NCI-H748 (cell line): ENCODE measurements at regions not wholly inside any gene's neighbourhood (a gene's known extent, or its start where the extent isn't known, plus 50 kb on each side); places are given as distances from the start of the nearest gene placed in this dataset.

ENCODE experiments used
- DNase-seq: peaks from one replicate; lab custom pipeline; 2025; ENCODE audit not compliant: unreplicated experiment; lab: John Stamatoyannopoulos, UW

- DNase-seq, result no peak
Measured at GRCh38 chr13:33617055-33617454, 200.9 kb upstream of the RFC3 start.

- DNase-seq, result no peak
Measured at GRCh38 chr13:33624253-33624652, 193.7 kb upstream of the RFC3 start.

DNA sequence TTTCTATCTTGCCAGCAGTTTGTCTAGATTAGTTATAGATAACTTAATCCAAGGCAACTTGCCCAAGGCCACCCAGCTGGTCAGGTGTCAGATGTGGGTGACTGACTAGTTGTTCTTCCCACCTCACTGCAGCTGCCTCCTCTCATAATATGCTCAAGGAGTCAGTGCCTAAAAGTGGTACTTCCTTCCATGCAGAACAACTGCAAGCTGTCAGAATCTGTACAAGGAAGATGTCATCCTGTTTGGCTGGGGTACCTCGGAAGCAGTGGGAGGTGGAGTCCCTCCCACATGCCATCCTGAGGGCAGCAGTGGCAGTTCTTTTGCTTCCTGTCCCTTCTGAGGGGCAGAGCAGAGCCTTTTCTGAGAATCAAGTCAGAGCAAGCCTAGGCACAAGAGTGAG is 193.2 kb upstream of the RFC3 start:
- no peak for DNase-seq

DNA sequence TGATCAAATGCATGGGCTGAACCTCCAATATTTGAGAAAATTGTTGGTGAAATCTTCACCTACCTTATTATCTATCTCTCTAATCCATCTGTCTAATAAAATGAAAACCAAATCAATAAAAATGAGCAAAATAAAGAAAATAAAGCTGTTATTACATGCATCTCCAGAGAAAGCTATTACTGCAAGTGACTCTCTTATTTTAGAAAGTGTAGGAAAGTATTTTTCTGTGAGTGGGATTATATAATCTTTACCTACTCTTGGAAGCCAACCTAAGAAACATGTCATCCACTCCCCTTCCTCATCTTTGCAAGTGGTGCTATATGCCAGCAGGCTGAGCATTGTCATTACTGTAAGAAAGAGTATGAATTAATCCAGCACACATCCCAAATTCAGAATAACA is 191.5 kb upstream of the RFC3 start:
- no peak for DNase-seq

DNA sequence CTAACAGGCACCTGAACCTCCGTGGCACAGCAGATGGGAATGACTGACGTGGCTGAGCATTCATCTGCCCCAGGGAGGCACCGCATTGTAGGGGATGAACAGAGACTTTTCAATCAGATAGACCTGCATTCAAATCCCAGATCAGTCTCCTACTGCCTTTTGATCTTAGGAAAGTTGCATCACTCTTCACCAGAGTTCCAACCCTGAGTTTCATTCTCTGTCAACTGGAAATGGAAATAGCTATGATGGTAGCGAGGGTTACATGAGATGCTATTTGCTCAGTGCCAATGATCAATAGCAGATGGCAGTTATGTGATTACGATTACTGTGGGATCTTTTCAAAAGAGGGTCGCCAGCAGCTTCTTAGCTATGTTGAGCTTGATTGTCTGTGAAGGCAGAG is 189.3 kb upstream of the RFC3 start:
- DNase-seq, result no peak

DNA sequence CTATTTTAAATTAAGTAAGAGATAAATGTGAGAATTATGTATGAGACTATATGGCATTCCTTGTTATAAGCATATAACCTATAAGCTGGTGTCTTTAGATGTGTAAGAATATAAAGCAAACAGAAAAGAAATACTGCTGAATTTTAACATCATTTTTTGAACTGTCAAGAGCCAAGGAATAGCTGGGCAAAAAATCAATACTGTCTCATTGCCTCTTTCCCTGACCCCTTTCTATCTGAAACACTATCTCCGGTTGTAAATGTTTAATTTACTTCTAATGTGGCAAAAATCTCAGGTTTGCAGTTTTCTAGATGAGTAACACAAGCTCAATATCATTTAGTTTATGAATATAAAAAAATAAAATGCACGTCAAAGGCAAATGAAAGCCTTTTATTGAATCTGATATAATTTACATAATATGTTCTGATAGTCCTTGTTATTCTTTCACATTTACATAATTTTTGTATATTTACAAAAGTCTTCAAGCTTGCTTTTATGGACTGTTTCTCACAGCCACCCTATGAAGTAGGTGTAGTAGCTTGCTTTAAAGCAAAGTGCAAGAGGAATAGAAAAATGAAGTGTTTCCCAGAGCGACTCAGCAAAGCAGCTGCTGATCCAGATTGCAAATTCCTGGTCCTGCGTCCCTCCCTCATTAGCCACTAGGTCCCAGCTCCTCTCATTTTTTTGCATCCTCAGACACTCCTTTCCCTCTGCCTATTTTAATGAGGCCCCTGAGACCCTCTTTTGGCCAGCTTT is 188.2 kb upstream of the RFC3 start:
- no peak for DNase-seq

GRCh38 chr13:33633701-33634545 is 184.0 kb upstream of the RFC3 start:
- no peak for DNase-seq

DNA sequence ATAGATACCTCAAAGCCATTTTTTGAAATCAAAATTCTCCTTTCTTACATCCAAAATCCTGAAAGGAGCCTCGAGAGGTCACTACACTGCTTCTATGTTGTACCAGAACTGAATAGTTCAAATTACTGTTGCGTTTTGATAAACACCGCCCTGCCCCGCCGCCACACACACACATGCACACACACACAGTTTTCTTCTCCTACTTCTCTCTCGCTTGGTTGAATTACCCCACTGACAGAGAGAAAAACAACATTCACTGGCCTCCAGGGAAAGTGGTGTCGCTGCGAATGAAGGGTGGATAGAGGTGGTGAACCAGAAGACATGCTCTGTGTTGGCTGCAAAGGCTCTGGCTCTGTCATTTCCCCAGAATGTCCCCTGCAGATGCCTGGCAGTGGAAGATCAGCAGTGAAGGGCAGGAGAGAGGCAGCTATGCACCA is 183.4 kb upstream of the RFC3 start:
- no peak for DNase-seq

DNA sequence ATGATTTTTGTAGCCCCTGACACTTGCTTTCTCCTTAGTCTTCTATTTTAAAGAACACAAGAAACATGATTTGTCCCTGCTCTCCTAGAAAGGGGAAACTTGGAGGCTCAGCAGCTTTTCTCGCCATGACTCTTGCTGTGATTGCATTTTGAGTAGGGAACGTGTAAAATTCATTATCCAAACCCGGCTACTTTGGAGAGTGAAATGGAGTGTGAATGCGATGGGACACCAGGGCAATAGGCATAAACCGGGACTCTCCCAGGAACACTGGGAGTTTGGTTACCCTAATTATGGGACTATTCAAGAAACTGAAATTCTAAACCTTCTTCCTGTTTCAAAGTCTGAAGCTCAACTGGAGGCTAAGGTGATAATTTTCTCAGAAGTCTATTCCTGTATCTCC is 181.7 kb upstream of the RFC3 start:
- DNase-seq, result no peak

- DNase-seq, result no peak
Measured at GRCh38 chr13:33636955-33637670, 180.8 kb upstream of the RFC3 start.

GRCh38 chr13:33637978-33638743 is 179.8 kb upstream of the RFC3 start:
- no peak for DNase-seq

DNA sequence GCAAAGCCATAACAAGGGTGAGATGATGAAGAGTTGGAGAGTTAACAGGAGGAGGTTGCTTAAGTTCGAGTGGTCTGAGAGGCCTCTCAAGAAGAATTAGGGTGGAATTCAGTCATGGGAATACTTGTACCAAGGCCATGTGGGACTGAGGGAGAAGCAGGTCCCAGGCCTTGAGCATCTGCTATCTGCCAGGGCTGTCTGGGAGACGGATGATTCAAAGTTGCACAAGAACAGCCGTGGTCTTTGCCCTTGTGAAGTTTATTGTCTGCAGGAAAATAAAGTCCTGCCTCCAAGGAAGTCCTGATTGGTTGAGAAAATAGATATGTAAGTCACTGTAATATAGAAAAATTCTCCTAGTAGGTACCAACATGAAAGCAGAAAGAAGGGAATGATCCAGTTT is 178.8 kb upstream of the RFC3 start:
- DNase-seq, result no peak

GRCh38 chr13:33639626-33640080 is 178.3 kb upstream of the RFC3 start:
- DNase-seq, result no peak

- no peak for DNase-seq
Measured at GRCh38 chr13:33640832-33641231, 177.1 kb upstream of the RFC3 start.

DNA sequence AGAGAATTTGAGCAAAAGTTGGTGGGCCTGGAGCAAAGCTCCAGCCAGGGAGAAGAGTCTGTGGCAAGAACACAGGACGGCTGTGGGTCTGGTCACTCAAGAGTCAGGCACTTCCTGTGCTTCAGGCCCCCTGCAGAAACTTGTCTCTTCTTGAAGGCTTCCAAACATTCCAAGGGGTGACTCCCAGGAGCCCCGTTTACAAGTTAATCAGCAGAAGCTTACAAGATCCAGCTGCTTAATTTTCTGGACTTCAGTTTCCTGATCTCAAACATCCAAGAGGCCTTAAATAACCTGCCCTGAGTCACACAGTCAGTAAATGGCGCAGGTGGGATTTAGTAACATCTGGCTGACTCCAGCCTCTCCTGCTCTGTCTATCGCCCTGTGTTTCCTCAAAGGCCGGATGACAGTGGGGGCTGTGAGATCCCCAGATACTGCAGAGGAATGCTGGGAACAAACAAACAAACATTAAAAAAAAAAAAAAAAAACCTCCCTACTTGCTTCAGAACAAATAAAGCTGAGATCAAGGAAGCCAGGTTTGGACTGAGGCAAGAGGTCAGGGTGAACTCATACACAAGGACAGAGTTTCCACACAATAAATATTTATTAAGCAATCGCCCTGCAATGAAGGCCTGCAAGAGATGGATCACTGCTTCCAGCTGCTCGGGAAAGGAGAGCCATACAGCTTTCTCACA is 175.4 kb upstream of the RFC3 start:
- no peak for DNase-seq

GRCh38 chr13:33644581-33645543 is 173.1 kb upstream of the RFC3 start:
- no peak for DNase-seq

DNA sequence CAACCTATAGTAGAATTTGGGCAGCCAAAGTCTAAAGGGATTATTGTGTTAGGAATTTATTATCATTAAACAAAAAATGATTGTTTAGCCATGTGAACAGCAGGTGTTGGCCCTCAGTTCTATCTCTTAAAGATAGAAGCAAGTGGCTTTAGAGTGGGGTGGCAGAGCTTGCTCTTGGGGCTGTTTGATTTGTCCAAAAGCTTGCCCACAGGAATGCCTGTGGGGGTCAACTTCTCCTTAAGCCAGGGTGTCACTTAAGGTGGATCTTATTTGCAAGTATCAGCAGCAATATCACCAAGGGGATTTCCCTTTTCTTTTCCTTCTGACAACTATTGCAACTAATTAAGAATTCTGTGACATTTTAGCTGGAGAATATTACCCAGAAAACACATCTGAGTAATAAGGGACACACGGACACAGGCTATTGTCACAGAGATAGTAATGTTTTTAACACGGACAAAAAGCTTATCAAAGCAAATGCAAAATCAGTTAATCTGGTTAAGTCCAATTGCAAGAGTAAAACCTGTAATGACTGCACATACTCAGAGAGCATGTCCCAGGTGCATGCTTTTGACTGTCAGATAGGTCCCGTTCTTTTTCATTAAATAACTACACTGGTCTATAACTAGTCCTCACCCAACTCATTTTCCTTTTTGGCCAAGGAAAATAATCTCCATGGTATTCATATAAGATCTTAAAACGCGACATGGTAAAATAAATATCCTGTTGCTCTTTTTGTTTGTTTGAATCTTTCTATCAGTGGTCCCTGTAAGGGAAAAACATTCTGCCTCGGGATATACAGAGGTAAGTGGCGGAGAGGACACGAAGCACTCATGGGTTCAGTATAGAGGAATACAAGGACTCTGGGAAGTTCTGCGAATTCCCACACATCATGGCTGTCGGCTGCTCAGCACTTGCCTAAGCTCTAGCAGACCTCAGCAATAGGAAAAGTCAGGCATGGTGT is 172.1 kb upstream of the RFC3 start:
- DNase-seq, result no peak
